IMR-90 (cell line): ENCODE measurements at regions not wholly inside any gene's neighbourhood (a gene's known extent, or its start where the extent isn't known, plus 50 kb on each side); places are given as distances from the start of the nearest gene placed in this dataset.

Source experiments
- ATAC-seq: fragments of 200-7000 bp; cut with Tn5 transposase; 2 replicates; pipeline ENCODE4 v1.9.1; 2020; ENCODE audit warnings: low read depth, mild to moderate bottlenecking, moderate library complexity
- BruUV-seq: library from RNA; stranded (reverse); fragments of 400-500 nt; replicated peaks from 2 replicates; lab custom pipeline; 2021; lab: Mats Ljungman, UMichigan
- CTCF ChIA-PET: fragments of 300-600 bp; formaldehyde crosslinking; extraction: SDS; loops from one replicate; lab custom pipeline; 2021; ENCODE audit warnings: antibody characterized with exemption; lab: Yijun Ruan, JAX
- POLR2A ChIA-PET: fragments of 300-600 bp; sonication (Branson Sonifier 250); formaldehyde crosslinking; loops from one replicate; lab custom pipeline; 2022; ENCODE audit warnings: antibody characterized with exemption; ENCODE audit not compliant: unreplicated experiment; lab: Charles Lee
- DNase-seq: peaks from one replicate; pipeline ENCODE4 v3.0.0; 2013
- H2AFZ ChIP-seq: replicated peaks from 2 replicates; pipeline ENCODE3; 2013; ENCODE audit warnings: low read length, mild to moderate bottlenecking; ENCODE audit not compliant: poor library complexity
- H2AK5ac ChIP-seq: 2 replicates; pipeline ENCODE4 v1.6.1; 2013; ENCODE audit warnings: low read depth, low read length, inconsistent platforms
- H2AK9ac ChIP-seq: replicated peaks from 2 replicates; pipeline ENCODE3; 2013; ENCODE audit warnings: mild to moderate bottlenecking, low read depth, low read length, moderate library complexity; ENCODE audit not compliant: poor library complexity
- H2BK120ac ChIP-seq: 2 replicates; pipeline ENCODE4 v1.6.1; 2013; ENCODE audit warnings: low read depth, low read length, inconsistent platforms
- H2BK15ac ChIP-seq: 3 replicates; pipeline ENCODE4 v1.6.1; 2013; ENCODE audit warnings: low read depth, low read length, inconsistent platforms
- H2BK20ac ChIP-seq: 2 replicates; pipeline ENCODE4 v1.6.1; 2013; ENCODE audit warnings: low read depth, mild to moderate bottlenecking, inconsistent platforms, low read length, moderate library complexity
- H2BK5ac ChIP-seq: 2 replicates; pipeline ENCODE4 v1.6.1; 2013; ENCODE audit warnings: mild to moderate bottlenecking, low read depth, low read length, inconsistent platforms; ENCODE audit not compliant: poor library complexity, severe bottlenecking
- H3K14ac ChIP-seq: replicated peaks from 2 replicates; pipeline ENCODE4 v1.6.1; 2013; ENCODE audit warnings: low read depth, low read length, inconsistent platforms
- H3K18ac ChIP-seq: 2 replicates; pipeline ENCODE4 v1.6.1; 2013; ENCODE audit warnings: low read depth, low read length, control low read depth
- H3K23ac ChIP-seq: 2 replicates; pipeline ENCODE4 v1.6.1; 2013; ENCODE audit warnings: low read depth, low read length, inconsistent platforms
- H3K27ac ChIP-seq: 2 replicates; pipeline ENCODE4 v1.5.1; 2013; ENCODE audit warnings: mild to moderate bottlenecking, control low read depth, low read length; ENCODE audit not compliant: insufficient read depth
- H3K27me3 ChIP-seq: 2 replicates; pipeline ENCODE4 v1.6.1; 2013; ENCODE audit warnings: low read length; ENCODE audit not compliant: control insufficient read depth, insufficient read depth
- H3K36me3 ChIP-seq: 2 replicates; pipeline ENCODE4 v1.6.1; 2013; ENCODE audit warnings: low read length, mixed read lengths; ENCODE audit not compliant: control insufficient read depth, insufficient read depth
- H3K4ac ChIP-seq: 2 replicates; pipeline ENCODE4 v1.6.1; 2013; ENCODE audit warnings: low read depth, low read length, inconsistent platforms
- H3K4me1 ChIP-seq: 2 replicates; pipeline ENCODE4 v1.6.1; 2013; ENCODE audit warnings: low read length, mixed read lengths; ENCODE audit not compliant: control insufficient read depth, insufficient read depth
- H3K4me2 ChIP-seq: 2 replicates; pipeline ENCODE4 v1.6.1; 2013; ENCODE audit warnings: low read depth, mild to moderate bottlenecking, control low read depth, low read length, moderate library complexity
- H3K4me3 ChIP-seq: 2 replicates; pipeline ENCODE4 v1.5.1; 2013; ENCODE audit warnings: low read depth, mild to moderate bottlenecking, control low read depth, low read length, moderate library complexity; ENCODE audit not compliant: insufficient read depth
- H3K56ac ChIP-seq: 2 replicates; pipeline ENCODE4 v1.6.1; 2013; ENCODE audit warnings: low read length, inconsistent platforms; ENCODE audit not compliant: insufficient read depth; ENCODE audit errors: extremely low read depth
- H3K79me1 ChIP-seq, 2 experiments: 2 replicates each; pipeline ENCODE4 v1.6.1; 2013; ENCODE audit warnings: low read length in 2 of 2, inconsistent platforms in 1 of 2, low read depth in 1 of 2
- H3K9ac ChIP-seq: 2 replicates; pipeline ENCODE4 v1.6.1; 2013; ENCODE audit warnings: low read depth, low read length, control low read depth
- H3K9me1 ChIP-seq: 2 replicates; pipeline ENCODE4 v1.6.1; 2013; ENCODE audit warnings: low read length, inconsistent platforms; ENCODE audit not compliant: insufficient read depth
- H3K9me3 ChIP-seq: 2 replicates; pipeline ENCODE4 v1.6.1; 2013; ENCODE audit warnings: low read length; ENCODE audit not compliant: control insufficient read depth, insufficient read depth
- H4K20me1 ChIP-seq: 2 replicates; pipeline ENCODE4 v1.6.1; 2013; ENCODE audit warnings: low read length, inconsistent platforms; ENCODE audit not compliant: insufficient read depth
- H4K5ac ChIP-seq: 2 replicates; pipeline ENCODE4 v1.6.1; 2013; ENCODE audit warnings: mild to moderate bottlenecking, low read depth, low read length, control low read depth
- H4K8ac ChIP-seq, 2 experiments: 2 replicates each; pipeline ENCODE4 v1.6.1; 2013; ENCODE audit warnings: low read depth in 2 of 2, low read length in 2 of 2, control low read depth in 1 of 2, inconsistent platforms in 1 of 2
- H4K91ac ChIP-seq: 2 replicates; pipeline ENCODE4 v1.6.1; 2013; ENCODE audit warnings: low read depth, low read length, inconsistent platforms; ENCODE audit not compliant: insufficient read depth
- CHD1 ChIP-seq: IDR thresholded peaks from 2 replicates; pipeline ENCODE4 v1.6.1; 2012; ENCODE audit warnings: low read depth, low read length, improper control_type of control experiment
- ELK1 ChIP-seq: fragments of 150-350 bp; IDR thresholded peaks from 2 replicates; pipeline ENCODE4 v1.6.1; 2016; ENCODE audit warnings: low read depth, mild to moderate bottlenecking, low read length, moderate library complexity, borderline replicate concordance
- FOS ChIP-seq: fragments of 150-350 bp; IDR thresholded peaks from 2 replicates; pipeline ENCODE4 v1.6.1; 2016; ENCODE audit warnings: low read depth, low read length
- MAFK ChIP-seq: IDR thresholded peaks from 2 replicates; pipeline ENCODE4 v1.6.1; 2012; ENCODE audit warnings: low read depth, low read length, improper control_type of control experiment
- MXI1 ChIP-seq: IDR thresholded peaks from 2 replicates; pipeline ENCODE4 v1.6.1; 2012; ENCODE audit warnings: low read depth, mild to moderate bottlenecking, low read length, moderate library complexity, borderline replicate concordance
- WGBS, 2 experiments: methylation state at CpG; one replicate each; pipeline versions ENCODE4 v1.1.5 to v1.1.7; 2013; ENCODE audit warnings: missing lambda C conversion rate in 2 of 2; ENCODE audit not compliant: insufficient read length in 1 of 2; ENCODE audit errors: extremely low coverage in 2 of 2; 5-methylcytosine and 5-hydroxymethylcytosine counted together
- dilution Hi-C: fragments of 300-500 bp; cut with HindIII; formaldehyde crosslinking; loops from one replicate; pipeline ENCODE4 v1.14.3; 2018; ENCODE audit warnings: low sequenced_read_pairs; ENCODE audit not compliant: unreplicated experiment
- in situ Hi-C: fragments of 300-500 bp; cut with MboI; formaldehyde crosslinking; loops from 3 replicates; pipeline ENCODE4 v1.14.3; 2019; ENCODE audit warnings: low sequenced_read_pairs, inconsistent platforms, mixed read lengths
- intact Hi-C: fragments of 100-400 bp; cut with micrococcal nuclease; formaldehyde crosslinking; loops from 2 replicates; pipeline ENCODE4 v1.10.0; 2022

GRCh38 chr2:158907926-158908456, 60.4 kb upstream of the TANC1 start:
- no TSS peak for BruUV-seq
- Histone ChIP-seq H2BK20ac (no peak overlapping the region), H3K56ac (no peak overlapping the region), H3K27ac (no peak overlapping the region), H2AK9ac (no peak overlapping the region), H4K8ac (no peak overlapping the region), H2BK5ac (no peak overlapping the region), H3K18ac (no peak overlapping the region; the same call in 1 of the 2 replicates), H3K4me3 (no peak overlapping the region), H4K91ac (no peak overlapping the region), H3K4ac (no peak overlapping the region), H4K5ac (no peak overlapping the region), H2BK120ac (no peak overlapping the region), H3K79me1 (no peaks in the 10 kb centered on the region), H3K27me3 (no peaks in the 10 kb centered on the region), H3K9ac (no peak overlapping the region), H3K4me2 (no peak overlapping the region), H3K36me3 (no peaks in the 10 kb centered on the region), H2BK15ac (no peak overlapping the region), H3K4me1 (peaks cover 2% of the 10 kb centered on the region), H3K14ac (no peak overlapping the region; the same call in 1 of the 2 replicates), H3K9me3 (no peaks in the 10 kb centered on the region), H2AFZ (no peak overlapping the region), H4K20me1 (no peaks in the 10 kb centered on the region), H3K9me1 (no peaks in the 10 kb centered on the region; the same call in 1 of the 2 replicates), H3K23ac (no peak overlapping the region), H2AK5ac (no peak overlapping the region)
- in situ Hi-C loops (loop anchor here (5.0 kb wide), 1 partner anchor 214 kb away; no protein-coding TSS in a partner anchor), dilution Hi-C loops (loop anchor here (25.0 kb wide), 1 partner anchor 204 kb away; no protein-coding TSS in a partner anchor), intact Hi-C loops (loop anchor here (10.0 kb wide), 1 partner anchor 897 kb away; no protein-coding TSS in a partner anchor)
- ATAC-seq (no peak), DNase-seq (no peak)
- WGBS, 2 experiments = no CpG with 5 or more reads among the region's 2 CpGs
- ChIA-PET POLR2A (no interaction called here), CTCF (interaction anchor here (1.1 kb wide), 1 partner anchor 211 kb away, joined by 4 read pairs; no protein-coding TSS in a partner anchor)
- TF ChIP-seq ELK1 = no peak
- TF ChIP-seq MXI1 = no peak
- TF ChIP-seq FOS = no peak
- TF ChIP-seq CHD1 = no peak
- TF ChIP-seq MAFK = no peak
